Heart left ventricle (tissue), 16 donors: ENCODE measurements at regions not wholly inside any gene's neighbourhood (a gene's known extent, or its start where the extent isn't known, plus 50 kb on each side); places are given as distances from the start of the nearest gene placed in this dataset.

Experiments used
- ATAC-seq, 4 donors: fragments of 200-7000 bp; cut with Tn5 transposase; one replicate each; pipeline ENCODE4 v1.9.1; 2020 to 2022; ENCODE audit warnings: moderate library complexity in 4 of 4, mild to moderate bottlenecking in 3 of 4, moderate number of reproducible peaks in 1 of 4
- DNase-seq, 5 donors: peaks; one replicate each; pipeline ENCODE4 v3.0.0-alpha.2; 2020
- H3K27ac ChIP-seq, 12 donors: fragments of 200-600 bp; sonication (generic) in 4 of 12; one replicate each; pipeline versions ENCODE4 v1.5.0 to v1.8.0; 2016 to 2022; ENCODE audit warnings: mild to moderate bottlenecking in 2 of 12
- H3K27me3 ChIP-seq, 9 donors: fragments of 200-600 bp; sonication (generic) in 2 of 9; one replicate each; pipeline versions ENCODE4 v1.5.1 to v1.8.0; 2016 to 2022; ENCODE audit warnings: mild to moderate bottlenecking in 3 of 9
- H3K36me3 ChIP-seq, 9 donors: fragments of 200-600 bp; sonication (generic) in 2 of 9; one replicate each; pipeline versions ENCODE4 v1.5.0 to v1.8.0; 2018 to 2022; ENCODE audit warnings: mild to moderate bottlenecking in 2 of 9
- H3K4me1 ChIP-seq, 12 donors: fragments of 200-600 bp; sonication (generic) in 4 of 12; one replicate each; pipeline versions ENCODE4 v1.5.0 to v1.8.0; 2016 to 2022; ENCODE audit warnings: mild to moderate bottlenecking in 3 of 12
- H3K4me3 ChIP-seq, 12 donors: fragments of 200-600 bp; sonication (generic) in 4 of 12; one replicate each; pipeline versions ENCODE4 v1.5.0 to v1.8.0; 2017 to 2022; ENCODE audit warnings: mild to moderate bottlenecking in 9 of 12, moderate library complexity in 4 of 12
- H3K9me3 ChIP-seq, 12 donors: fragments of 200-600 bp; sonication (generic) in 4 of 12; one replicate each; pipeline versions ENCODE4 v1.5.0 to v1.8.0; 2016 to 2022; ENCODE audit warnings: mild to moderate bottlenecking in 1 of 12
- POLR2A ChIP-seq, 2 donors: fragments of 450-650 bp; IDR thresholded peaks; one replicate each; pipeline ENCODE4 v1.6.1; 2017; ENCODE audit warnings: antibody characterized with exemption in 2 of 2, mild to moderate bottlenecking in 2 of 2, moderate library complexity in 2 of 2
- WGBS, 4 donors: extraction: QIAGEN DNeasy Blood & Tissue Kit in 2 of 4; methylation state at CpG; one replicate each; pipeline versions ENCODE4 v1.1.5 to v1.1.7; 2013 to 2018; 5-methylcytosine and 5-hydroxymethylcytosine counted together
- intact Hi-C, 10 donors: fragments of 100-400 bp; cut with DNase I; formaldehyde crosslinking; loops; one replicate each; pipeline versions ENCODE4 v1.11.1 to v1.14.2; 2022
- TF ChIP-seq, protein P1 (sequence below), 12 donors: fragments of 200-600 bp; sonication (generic) in 4 of 12; IDR thresholded peaks; one replicate each; pipeline versions ENCODE4 v1.5.0 to v1.8.0; 2018 to 2022; ENCODE audit warnings: antibody characterized with exemption in 12 of 12, mild to moderate bottlenecking in 5 of 12
- donor health status: ischemic (EF 13 %, LVEDD 7.1; RV severe dilation, severe dysfunction).
- donor health status: healthy with polysubstance abuse.
- donor health status: DM: no; HTN: yes; CAD: no.
- donor health status: DM: no; HTN: no; CAD: no.
- donor health status: ischemic (EF 25% LVEDD 6.9; RV normal size, moderate dysfunction).
- donor health status: ischemic (EF 25% LVEDD 5.7; RV mildly dilated, moderate dysfunction).
- donor health status: healthy.
- donor health status: DM: yes; HTN: yes; CAD: no.
- donor health status: ischemic (EF 35%, LVEDD 5.7; RV mildly dilated, moderate dysfunction).
- donor health status: nonischemic (EF 11% LVEDD 7.7; RV severe dilation, severe dysfunction).
- donor health status: DM: yes; HTN: yes; CAD: no.
- donor health status: PGD.
- donor health status: ischemic (EF 29% LVEDD 5.4; RV normal size, mild dysfunction).
- donor health status: nonischemic (EF 23%, LVEDD 6.1; RV moderate dilation, normal function).

DNA sequence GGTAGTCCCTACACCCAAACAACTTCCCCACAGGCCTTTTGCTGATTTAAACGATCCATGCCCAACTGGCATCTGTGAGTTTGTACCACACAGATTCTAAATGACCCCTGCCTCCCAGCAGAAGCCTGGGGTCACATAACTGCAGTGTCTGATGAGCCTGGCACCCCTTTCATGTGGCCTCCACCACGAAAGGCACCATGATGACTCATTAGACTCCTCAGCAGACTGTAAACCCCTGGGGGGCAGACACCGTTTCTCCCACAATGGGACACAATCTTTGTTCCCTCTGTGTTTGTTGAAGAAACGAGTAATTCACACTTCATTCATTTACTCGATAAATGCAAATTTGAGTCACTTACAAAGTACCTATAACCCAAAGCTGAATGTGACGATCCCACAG lies 81.6 kb downstream of the CCDC185 start:
- Histone ChIP-seq H3K4me1 (no peaks in the 10 kb centered on the region), H3K4me3 (no peak overlapping the region), H3K27me3 (peaks cover 0 to 23% (median 5%) of the 10 kb centered on the region in 9 donors), H3K9me3 (no peaks in the 10 kb centered on the region), H3K36me3 (no peaks in the 10 kb centered on the region), H3K27ac (no peak overlapping the region)
- TF ChIP-seq POLR2A (IDR thresholded peaks at IDR 0.05), result no peak
- TF ChIP-seq, protein P1, sequence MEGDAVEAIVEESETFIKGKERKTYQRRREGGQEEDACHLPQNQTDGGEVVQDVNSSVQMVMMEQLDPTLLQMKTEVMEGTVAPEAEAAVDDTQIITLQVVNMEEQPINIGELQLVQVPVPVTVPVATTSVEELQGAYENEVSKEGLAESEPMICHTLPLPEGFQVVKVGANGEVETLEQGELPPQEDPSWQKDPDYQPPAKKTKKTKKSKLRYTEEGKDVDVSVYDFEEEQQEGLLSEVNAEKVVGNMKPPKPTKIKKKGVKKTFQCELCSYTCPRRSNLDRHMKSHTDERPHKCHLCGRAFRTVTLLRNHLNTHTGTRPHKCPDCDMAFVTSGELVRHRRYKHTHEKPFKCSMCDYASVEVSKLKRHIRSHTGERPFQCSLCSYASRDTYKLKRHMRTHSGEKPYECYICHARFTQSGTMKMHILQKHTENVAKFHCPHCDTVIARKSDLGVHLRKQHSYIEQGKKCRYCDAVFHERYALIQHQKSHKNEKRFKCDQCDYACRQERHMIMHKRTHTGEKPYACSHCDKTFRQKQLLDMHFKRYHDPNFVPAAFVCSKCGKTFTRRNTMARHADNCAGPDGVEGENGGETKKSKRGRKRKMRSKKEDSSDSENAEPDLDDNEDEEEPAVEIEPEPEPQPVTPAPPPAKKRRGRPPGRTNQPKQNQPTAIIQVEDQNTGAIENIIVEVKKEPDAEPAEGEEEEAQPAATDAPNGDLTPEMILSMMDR (IDR thresholded peaks at IDR 0.05), result no peak
- no peak for DNase-seq
- intact Hi-C loops, result no loop called here
- no peak for ATAC-seq
- 80 to 89% (median 83%) methylated on average over 6 of the region's 6 CpGs for WGBS, 4 donors

DNA sequence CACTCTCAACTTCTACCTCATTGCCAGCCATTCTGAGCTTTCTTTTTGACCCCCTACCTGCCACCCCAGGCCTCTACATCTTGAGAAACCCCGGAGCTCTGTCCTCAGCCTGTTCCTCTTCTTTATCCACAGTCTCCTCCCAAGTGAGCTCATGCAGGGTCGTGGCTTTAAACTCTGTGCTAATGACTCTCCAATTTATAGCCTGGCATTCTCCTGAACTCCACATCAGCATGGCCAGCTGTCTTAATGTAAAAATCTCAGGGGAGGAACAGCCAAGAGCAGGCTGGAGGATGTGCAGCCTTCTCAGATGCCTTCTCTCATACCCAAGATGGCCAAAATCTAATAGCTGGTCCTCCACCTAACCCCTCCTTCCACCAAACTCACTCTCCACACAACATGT lies 84.2 kb downstream of the CCDC185 start:
- WGBS, 4 donors, result 41 to 56% (median 45%) methylated on average over 2 of the region's 2 CpGs
- Histone ChIP-seq H3K27ac (no peak overlapping the region), H3K4me1 (no peaks in the 10 kb centered on the region), H3K36me3 (no peaks in the 10 kb centered on the region), H3K4me3 (no peak overlapping the region), H3K27me3 (peaks cover 0 to 32% (median 8%) of the 10 kb centered on the region in 9 donors), H3K9me3 (peaks cover 0 to 4% (median 0%) of the 10 kb centered on the region in 12 donors)
- DNase-seq, result no peak
- no peak for TF ChIP-seq POLR2A (IDR thresholded peaks at IDR 0.05)
- TF ChIP-seq, protein P1 (IDR thresholded peaks at IDR 0.05), result no peak
- ATAC-seq, result no peak
- intact Hi-C loops, result no loop called here

DNA sequence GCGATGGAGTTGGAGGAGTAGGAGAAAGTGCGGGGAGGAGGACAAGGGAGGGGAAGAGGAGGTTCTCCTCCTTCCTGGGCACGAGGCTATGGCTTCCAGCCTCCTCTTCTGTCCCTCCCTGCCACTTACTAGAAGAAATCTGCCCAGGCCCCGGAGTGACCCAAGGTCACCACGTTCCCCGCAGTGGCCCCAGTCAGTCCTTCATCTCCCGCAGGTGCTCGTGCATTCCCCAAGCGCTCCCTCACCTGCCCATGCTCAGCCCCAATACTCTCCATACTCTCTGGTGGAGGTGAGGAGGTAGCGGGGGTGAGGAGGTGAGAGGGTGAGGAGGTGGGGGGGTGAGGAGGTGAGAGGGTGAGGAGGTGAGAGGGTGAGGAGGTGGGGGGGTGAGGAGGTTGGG lies 85.4 kb downstream of the CCDC185 start:
- 81 to 89% (median 88%) methylated on average over 9 to 10 of the region's 10 CpGs for WGBS, 4 donors
- TF ChIP-seq POLR2A (IDR thresholded peaks at IDR 0.05), result no peak
- TF ChIP-seq, protein P1 (IDR thresholded peaks at IDR 0.05), result no peak
- H3K4me3 ChIP-seq, result no peak overlapping the region

DNA sequence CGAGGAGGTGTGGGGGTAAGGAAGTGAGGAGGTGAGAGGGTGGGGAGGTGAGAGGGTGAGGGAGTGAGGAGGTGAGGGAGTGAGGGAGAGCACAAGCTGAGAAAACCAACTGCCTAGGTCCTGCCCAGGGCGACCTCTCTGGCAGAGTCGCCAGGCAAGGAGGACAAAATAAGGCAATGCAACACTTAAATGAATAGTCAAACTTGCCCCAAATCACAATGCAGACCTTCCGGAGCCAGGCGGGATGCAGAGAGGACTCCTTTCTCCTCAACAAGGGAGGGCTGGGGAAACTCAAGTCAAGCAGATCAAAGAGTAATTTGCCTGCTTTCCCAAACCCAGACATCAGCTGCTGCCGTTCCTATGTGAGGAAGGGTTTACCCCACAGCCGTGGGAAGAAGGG lies 86.0 kb downstream of the CCDC185 start:
- no peaks in the 10 kb centered on the region for H3K4me1 ChIP-seq
- ATAC-seq (no peak), DNase-seq (no peak)
- H3K4me3 ChIP-seq, result no peak overlapping the region
- intact Hi-C loops, result no loop called here
- H3K27ac ChIP-seq, result no peak overlapping the region
- TF ChIP-seq, protein P1 (IDR thresholded peaks at IDR 0.05), result no peak
- no peak for TF ChIP-seq POLR2A (IDR thresholded peaks at IDR 0.05)
- peaks cover 0 to 32% (median 8%) of the 10 kb centered on the region in 9 donors for H3K27me3 ChIP-seq
- peaks cover 0 to 4% (median 0%) of the 10 kb centered on the region in 12 donors for H3K9me3 ChIP-seq
- H3K36me3 ChIP-seq, result no peaks in the 10 kb centered on the region
- WGBS, 4 donors, result 23 to 32% (median 29%) methylated on average over 6 to 7 of the region's 7 CpGs

More for the DNA sequence above, 85.4 kb downstream of the CCDC185 start:
- intact Hi-C loops, result no loop called here
- Histone ChIP-seq H3K27me3 (peaks cover 0 to 32% (median 8%) of the 10 kb centered on the region in 9 donors), H3K27ac (no peak overlapping the region), H3K36me3 (no peaks in the 10 kb centered on the region), H3K4me1 (no peaks in the 10 kb centered on the region), H3K9me3 (peaks cover 0 to 4% (median 0%) of the 10 kb centered on the region in 12 donors)
- no peak for DNase-seq
- ATAC-seq, result no peak
